GM20000 (cell line): ENCODE measurements at regions not wholly inside any gene's neighbourhood (a gene's known extent, or its start where the extent isn't known, plus 50 kb on each side); places are given as distances from the start of the nearest gene placed in this dataset.
"Not testable (repeated sequence)": the region's sequence is repeated elsewhere in the genome, so short reads cannot be mapped to it uniquely, and the experiment has no call there.

Source experiments
- DNase-seq: peaks from one replicate; pipeline ENCODE4 v3.0.0; 2012; ENCODE audit warnings: low spot score
- TF ChIP-seq, protein P1 (sequence below): IDR thresholded peaks from 2 replicates; pipeline ENCODE4 v1.5.1; 2012; ENCODE audit warnings: mild to moderate bottlenecking, control low read depth; ENCODE audit errors: extremely low read depth, missing control alignments

DNA sequence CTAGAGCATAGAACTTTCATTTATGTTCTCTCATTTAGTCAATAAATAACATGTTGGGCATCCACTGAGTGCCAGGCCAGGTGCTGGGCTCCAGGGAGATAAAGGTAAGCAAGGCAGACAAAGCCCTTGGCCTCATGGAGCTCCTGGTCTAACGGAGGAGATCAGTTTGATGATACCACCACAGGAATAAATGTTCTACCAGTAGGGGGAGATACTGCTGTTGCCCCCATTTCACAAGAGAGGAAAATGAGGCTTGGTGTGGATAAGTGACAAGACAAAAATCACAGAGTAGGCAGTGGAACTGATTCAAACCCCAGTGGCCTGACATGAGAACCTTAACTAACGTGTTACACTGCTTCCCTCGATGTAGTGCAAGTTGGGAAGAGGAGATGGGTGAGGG is 80.4 kb upstream of the ERCC4 start:
- TF ChIP-seq, protein P1, sequence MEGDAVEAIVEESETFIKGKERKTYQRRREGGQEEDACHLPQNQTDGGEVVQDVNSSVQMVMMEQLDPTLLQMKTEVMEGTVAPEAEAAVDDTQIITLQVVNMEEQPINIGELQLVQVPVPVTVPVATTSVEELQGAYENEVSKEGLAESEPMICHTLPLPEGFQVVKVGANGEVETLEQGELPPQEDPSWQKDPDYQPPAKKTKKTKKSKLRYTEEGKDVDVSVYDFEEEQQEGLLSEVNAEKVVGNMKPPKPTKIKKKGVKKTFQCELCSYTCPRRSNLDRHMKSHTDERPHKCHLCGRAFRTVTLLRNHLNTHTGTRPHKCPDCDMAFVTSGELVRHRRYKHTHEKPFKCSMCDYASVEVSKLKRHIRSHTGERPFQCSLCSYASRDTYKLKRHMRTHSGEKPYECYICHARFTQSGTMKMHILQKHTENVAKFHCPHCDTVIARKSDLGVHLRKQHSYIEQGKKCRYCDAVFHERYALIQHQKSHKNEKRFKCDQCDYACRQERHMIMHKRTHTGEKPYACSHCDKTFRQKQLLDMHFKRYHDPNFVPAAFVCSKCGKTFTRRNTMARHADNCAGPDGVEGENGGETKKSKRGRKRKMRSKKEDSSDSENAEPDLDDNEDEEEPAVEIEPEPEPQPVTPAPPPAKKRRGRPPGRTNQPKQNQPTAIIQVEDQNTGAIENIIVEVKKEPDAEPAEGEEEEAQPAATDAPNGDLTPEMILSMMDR = no peak
- DNase-seq = no peak

DNA sequence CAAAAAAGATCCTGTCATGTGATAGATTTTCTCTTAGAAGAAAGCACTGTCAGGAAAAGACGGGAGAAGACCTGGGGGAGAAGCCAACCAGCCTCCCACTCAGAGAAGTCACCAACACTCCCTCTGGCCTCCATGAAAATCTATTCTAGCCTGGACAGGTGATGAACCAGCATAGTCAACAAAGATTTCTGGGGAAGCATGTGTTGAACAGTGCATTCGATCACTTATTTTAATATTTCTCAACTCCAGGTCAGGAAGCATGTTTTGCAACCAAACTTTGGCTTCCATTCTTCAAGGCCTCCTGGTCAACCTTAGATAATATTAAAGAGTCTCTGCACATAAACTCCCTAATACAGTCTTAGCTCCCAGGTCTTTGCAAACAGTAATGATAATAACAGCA is 74.7 kb upstream of the ERCC4 start:
- no peak for DNase-seq
- TF ChIP-seq, protein P1 = no peak

DNA sequence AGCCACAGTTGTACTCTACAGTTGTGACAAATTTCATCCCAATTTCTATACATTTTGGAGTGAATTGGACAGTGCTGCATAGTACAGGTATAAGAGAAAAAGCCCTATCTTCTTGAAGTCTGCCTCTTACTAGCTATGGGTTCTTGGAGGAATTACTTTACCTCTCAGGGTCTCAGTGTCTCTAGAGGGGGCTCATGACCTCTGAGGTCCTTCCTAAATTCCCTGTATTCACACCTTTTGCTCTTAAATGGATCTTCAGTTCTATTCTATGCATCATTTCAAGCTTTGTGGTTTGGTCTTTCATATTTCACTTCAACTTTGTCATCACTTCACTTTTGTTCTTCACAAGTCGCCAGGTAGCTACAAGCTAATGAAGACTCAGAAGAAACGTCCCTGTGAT is 71.2 kb upstream of the ERCC4 start:
- TF ChIP-seq, protein P1 = no peak

DNA sequence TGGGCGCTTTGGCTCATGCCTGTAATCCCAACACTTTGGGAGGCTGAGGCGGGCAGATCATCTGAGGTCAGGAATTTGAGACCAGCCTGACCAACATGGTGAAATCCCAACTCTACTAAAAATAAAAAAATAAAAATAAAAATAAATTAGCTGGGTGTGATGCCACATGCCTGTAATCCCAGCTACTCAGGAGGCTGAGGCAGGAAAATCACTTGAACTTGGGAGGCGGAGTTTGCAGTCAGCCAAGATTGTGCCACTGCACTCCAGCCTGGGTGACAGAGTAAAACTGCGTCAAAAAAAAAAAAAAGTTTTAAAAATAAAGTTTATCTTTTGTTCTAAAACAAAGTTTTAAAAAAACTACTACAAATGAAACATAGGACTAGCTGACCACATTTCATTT is 69.8 kb upstream of the ERCC4 start:
- not testable (repeated sequence) for DNase-seq

More for the DNA sequence above, 71.2 kb upstream of the ERCC4 start:
- DNase-seq = no peak

DNA sequence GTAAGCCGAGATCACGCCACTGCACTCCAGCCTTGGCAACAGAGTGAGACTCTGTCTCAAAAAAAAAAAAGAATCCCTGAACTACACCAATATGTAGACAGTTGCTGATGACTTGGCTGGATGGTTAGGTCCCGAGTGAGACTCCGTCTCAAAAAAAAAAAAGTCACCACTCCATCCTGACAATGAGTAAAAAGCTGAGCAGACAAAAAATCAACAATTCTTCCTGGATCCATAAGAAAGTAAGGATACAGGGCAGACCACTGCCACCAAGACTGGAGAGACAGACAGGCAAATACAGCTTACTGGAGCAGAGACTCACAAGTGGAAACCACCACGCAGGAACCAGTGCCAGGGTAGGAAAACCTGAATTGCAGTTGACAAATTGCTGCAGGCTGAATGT is 67.1 kb upstream of the ERCC4 start:
- no peak for DNase-seq
- TF ChIP-seq, protein P1 = no peak

DNA sequence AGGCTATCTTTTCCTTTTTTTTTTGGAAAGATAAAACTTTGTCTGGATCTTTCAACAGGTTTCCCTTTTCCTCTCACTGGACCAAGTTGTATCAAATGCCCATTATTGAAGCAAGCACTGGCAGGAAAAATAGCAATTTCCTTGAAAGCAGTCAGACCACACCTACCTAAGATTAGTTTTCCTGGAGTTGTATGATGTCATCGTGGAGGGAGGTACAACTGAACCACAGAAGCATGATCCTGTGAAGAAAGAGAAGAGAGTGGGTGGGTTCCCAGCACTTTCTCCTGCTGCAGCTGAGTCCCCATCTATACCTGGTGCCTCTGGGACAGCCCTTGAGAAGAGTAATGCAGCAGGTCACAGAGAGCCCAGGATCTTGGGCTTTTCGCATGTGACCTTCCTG is 63.6 kb upstream of the ERCC4 start:
- no peak for DNase-seq
- TF ChIP-seq, protein P1 = no peak

DNA sequence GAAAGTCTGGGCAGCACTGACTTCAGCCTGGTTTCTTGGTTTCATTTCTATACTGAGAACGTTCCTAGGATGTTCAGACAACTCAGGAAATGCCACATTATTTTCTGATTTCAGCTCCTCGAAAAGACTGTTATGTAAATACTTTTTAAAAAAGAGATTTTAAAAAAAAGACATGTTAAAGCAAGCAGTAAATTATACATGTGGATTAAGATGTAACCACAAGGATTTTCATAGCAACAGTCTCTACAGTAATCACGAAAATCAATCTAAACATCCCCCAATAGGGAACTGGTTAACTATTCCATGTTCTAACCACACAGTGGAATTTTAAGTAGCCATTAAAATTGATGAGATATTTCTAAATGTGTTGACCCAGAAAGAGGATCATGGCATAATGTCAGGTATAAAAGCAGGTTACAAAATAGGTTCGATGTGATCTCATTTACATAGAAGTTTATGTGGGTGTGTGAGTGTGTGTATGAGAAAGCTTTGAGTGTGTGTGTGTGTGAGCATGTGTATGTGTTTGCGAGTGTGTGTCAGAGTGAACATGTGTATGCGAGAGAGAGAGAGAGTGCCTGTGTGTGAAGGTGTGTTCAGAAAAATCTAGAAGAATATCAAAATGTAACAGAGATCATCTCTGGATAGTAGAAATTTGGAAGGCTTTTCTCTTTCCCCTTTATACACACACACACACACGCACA is 63.0 kb upstream of the ERCC4 start:
- DNase-seq = no peak
- TF ChIP-seq, protein P1 = no peak
